SU-DHL-6 (cell line): ENCODE measurements at regions not wholly inside any gene's neighbourhood (a gene's known extent, or its start where the extent isn't known, plus 50 kb on each side); places are given as distances from the start of the nearest gene placed in this dataset.

Experiments used
- EZH2phosphoT487 ChIP-seq: fragments of 200-600 bp; sonication (generic), shearing (Covaris generic); conservative IDR thresholded peaks from 2 replicates; pipeline ENCODE4 v1.6.1; 2018; ENCODE audit warnings: mild to moderate bottlenecking, antibody characterized with exemption, low read length, moderate library complexity, mixed read lengths
- TF ChIP-seq, protein P1 (sequence below): fragments of 200-600 bp; sonication (generic); IDR thresholded peaks from one replicate; pipeline ENCODE4 v1.5.1; 2017; ENCODE audit warnings: antibody characterized with exemption, mild to moderate bottlenecking, low read length, moderate library complexity; ENCODE audit not compliant: insufficient read depth, poor library complexity, severe bottlenecking

DNA sequence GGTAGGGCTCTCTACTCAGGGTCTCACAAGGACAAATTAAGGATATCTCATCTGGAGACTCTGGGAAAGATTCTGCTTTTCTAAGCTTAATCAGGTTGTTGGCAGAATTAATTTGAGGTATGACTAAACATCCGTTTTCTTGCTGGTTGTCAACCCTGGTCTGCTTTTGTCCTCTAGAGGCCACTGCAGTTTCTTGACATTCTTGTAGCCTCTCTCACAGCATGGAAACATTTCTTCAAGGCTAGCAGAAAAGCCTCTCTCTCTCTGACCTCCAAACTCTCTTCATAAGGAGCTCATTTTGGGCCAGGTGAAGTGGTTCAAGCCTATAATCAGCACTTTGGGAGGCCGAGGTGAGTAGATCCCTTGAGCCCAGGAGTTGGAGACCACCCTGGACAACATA is 749.5 kb upstream of the PCDH7 start:
- TF ChIP-seq, protein P1, sequence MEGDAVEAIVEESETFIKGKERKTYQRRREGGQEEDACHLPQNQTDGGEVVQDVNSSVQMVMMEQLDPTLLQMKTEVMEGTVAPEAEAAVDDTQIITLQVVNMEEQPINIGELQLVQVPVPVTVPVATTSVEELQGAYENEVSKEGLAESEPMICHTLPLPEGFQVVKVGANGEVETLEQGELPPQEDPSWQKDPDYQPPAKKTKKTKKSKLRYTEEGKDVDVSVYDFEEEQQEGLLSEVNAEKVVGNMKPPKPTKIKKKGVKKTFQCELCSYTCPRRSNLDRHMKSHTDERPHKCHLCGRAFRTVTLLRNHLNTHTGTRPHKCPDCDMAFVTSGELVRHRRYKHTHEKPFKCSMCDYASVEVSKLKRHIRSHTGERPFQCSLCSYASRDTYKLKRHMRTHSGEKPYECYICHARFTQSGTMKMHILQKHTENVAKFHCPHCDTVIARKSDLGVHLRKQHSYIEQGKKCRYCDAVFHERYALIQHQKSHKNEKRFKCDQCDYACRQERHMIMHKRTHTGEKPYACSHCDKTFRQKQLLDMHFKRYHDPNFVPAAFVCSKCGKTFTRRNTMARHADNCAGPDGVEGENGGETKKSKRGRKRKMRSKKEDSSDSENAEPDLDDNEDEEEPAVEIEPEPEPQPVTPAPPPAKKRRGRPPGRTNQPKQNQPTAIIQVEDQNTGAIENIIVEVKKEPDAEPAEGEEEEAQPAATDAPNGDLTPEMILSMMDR, result peak; percentile 21
- TF ChIP-seq EZH2phosphoT487, result no peak
